EH (cell line): ENCODE measurements at regions not wholly inside any gene's neighbourhood (a gene's known extent, or its start where the extent isn't known, plus 50 kb on each side); places are given as distances from the start of the nearest gene placed in this dataset.

Experiments used
- DNase-seq: peaks from one replicate; pipeline ENCODE4 v3.0.0-alpha.2; 2015; ENCODE audit warnings: low read depth

GRCh38 chr10:111890046-111890445 is 293.5 kb downstream of the GPAM start:
- DNase-seq: no peak

DNA sequence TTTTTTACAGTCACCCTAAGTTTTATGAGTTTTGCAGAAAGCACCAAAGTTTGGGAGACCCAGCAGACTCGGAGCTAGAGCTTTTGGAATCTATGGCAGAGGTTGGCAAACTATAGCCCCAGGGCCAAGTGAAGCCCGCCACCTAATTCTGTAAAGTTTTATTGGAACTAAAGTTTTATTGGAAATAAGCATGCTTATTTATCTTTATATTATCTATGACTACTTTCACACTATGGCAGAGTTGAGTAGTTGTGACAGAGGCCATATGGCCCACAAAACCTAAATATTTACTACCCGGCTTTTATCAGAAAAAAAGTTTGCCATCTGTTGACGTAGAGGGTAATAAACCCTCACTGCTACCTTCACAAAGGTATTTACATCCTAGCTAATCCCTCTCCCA is 267.6 kb downstream of the GPAM start:
- DNase-seq: no peak

GRCh38 chr10:111921821-111922220 is 261.7 kb downstream of the GPAM start:
- no peak for DNase-seq

DNA sequence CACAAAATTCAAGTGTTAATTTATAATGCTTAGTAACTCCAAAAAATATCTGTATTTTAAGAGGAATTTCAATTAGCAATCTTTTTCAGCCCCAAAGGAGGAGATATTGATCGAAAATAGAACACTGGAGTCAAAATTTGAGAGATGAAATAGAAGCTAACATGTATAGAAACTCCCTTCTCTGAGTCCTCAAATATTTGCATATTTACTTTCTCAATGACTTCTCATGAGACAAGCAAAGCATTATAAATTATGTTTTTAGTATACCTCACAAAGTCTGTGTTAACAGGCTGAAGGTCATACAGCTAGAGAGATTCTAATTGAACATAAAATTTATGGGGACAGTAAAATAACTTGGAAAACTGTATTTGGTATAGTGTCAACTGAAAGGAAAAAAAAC is 260.5 kb downstream of the GPAM start:
- no peak for DNase-seq

DNA sequence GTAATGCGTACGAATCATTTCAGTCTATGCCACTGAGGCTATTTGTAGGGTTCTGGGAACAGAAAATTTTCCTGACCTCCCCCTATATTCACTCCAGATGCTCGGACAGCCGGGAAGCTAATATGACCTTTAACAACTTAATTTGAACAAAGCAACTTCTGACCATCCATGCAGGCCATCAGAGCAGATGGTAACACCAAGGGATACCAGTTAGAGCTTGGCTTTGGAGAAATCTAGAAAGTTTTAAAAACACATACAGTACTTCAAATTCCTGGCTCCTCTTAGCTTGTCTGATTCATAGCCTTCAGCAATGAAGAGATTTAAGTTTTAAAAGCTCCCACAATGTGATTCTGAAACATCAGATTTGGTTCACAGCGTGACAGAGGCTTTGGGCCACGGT is 257.3 kb downstream of the GPAM start:
- no peak for DNase-seq

- DNase-seq: no peak
Measured at GRCh38 chr10:111933937-111934336, 249.6 kb downstream of the GPAM start.

DNA sequence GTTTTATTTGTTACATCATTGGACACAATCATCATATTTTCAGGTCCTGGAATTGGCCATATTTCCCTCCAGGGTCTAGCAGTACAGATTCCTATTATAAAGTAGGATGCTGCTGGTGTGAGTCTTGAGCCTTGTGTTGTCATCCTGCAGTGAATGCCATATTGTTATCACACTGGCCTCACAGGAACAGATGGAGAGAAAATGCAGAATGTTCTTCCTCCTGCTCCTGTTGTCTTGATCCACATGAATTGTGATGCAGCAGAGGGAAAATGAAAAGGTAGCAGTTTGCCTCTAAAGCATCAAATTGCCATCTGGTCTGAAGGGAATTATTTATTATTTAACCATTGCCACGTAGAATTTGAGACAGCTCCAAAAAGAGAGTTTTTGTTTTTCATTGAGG is 248.6 kb downstream of the GPAM start:
- DNase-seq: no peak

DNA sequence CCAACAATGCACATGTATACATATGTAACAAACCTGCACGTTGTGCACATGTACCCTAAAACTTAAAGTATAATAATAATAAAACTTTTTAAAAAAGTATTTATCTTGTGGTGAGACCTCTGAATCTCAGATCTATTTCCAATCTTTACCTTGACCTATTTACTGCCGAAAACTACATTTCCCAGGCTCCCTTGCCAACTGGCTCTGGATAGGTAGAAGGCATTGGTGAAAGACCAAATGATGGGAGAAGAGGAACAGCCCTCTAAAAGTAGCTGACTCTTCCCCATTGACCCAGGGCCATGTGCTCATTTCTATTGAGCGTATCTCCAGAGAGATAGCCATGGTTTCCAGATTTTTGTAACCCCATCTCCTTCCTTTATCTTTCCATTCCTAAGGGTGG is 247.4 kb downstream of the GPAM start:
- DNase-seq: no peak

DNA sequence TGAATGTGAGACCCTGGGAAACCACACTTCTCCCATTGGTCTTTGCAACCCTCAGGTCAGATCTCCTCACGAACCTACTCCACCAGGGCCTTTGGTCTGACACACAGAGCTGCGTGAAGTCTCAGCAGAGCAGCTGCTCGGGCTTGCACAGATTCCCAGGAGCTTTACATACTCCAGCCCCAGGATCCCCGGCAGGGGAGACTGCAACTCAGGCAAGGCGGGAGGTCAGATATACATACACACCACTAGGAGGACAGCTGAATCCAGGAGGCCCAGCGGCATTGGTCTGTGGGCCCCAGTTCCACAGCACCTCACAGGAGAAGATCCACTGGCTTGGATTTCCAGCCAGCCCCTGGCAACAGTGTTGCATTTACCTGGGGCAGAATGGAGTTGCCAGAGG is 239.2 kb downstream of the GPAM start:
- no peak for DNase-seq

DNA sequence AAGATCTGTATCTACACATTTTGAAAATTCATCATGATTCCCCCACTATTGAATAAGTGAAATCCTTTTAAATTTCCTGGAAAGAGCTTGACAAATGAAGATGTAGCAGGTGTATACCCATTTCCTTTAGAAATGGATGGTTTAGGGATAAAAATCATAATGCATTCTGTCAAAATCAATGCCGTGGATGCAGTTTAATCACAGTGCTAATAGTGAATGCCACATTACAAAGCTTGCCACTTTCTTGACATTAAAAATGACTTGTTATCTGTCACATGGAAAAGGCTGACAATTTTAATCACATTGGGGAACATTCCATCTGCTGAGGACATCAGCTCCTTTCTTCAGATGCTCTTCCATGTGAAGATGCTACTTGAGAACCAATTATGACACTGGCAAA is 229.6 kb downstream of the GPAM start:
- no peak for DNase-seq

DNA sequence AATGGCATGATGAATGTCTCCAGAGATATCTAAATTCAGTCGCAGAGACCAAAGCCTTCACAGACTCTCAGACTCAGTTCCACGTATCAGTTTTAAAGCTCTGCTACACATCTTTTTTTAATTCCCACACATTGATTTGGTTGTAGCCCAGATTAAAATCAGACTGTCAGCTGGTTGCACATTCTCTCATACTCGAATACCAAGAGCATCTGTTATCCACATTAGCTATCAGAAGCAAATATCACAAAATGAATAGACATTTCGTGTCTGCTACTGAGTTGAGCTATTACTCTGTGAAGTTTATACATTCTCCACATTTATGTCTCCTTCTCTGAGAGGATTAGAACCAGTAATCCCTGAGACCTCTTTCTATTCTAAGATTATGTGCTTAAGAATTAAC is 229.2 kb downstream of the GPAM start:
- DNase-seq: no peak

GRCh38 chr10:111956841-111957240 is 226.7 kb downstream of the GPAM start:
- no peak for DNase-seq

- no peak for DNase-seq
Measured at GRCh38 chr10:111962951-111963350, 220.6 kb downstream of the GPAM start.

- no peak for DNase-seq
Measured at GRCh38 chr10:111967116-111967515, 216.4 kb downstream of the GPAM start.

DNA sequence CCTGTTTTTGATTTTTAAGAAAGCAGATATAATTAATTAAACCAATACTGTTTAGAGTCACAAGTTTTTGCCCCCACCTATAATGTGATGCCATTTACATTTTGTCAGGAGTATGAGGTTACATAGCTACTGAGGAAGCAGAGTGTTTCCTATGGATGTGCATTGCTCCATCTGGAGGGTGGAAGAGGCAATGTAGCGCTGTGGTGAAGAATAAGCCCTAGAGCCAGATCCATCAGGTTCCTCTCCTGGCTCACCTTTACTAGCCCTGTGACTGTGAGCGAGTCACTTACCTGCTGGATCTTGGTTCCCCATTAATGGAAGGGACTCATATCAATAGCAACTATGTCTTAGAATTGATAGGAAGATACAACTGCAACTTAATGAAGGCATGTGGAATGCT is 216.0 kb downstream of the GPAM start:
- DNase-seq: no peak

DNA sequence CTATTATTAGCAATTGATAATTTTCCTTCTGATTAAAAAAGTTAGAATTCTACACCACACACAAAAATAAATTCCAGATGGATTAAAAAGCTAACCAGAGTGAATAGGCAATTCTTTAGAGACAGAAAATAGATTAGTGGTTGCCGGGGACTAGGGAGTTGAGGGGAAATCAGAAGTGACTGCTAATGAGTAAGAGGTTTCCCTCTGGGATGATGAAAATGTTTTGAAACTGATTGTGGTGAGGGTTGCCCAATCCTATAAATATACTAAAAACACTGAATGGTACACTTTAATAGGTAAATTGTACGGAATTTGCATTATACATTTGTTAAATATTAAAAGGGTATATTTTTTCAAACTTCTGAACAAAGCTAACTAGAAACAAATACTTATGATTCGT is 214.9 kb downstream of the GPAM start:
- no peak for DNase-seq

GRCh38 chr10:111970111-111970510 is 213.5 kb downstream of the GPAM start:
- DNase-seq: no peak

GRCh38 chr10:111972109-111972508 is 211.5 kb downstream of the GPAM start:
- no peak for DNase-seq

DNA sequence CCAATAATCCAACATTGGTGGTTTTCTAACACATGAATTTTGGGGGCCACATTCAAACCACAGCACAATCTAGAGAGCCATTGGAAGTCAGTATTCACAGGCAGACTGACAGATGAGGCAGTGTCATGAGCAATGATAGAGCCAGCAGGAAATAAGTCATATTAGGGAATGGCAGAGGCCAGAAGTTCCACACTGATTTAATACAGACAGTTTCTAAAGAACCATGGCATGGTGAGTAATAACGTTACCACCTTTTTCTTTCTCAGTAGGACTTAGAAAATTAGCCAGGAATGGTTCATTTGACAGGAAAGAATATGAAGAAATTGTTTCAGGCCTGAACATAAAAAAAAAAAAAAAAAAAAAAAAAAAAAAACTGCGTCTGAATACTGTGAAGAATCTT is 210.3 kb downstream of the GPAM start:
- DNase-seq: no peak

GRCh38 chr10:111973826-111974225 is 209.7 kb downstream of the GPAM start:
- DNase-seq: no peak

- no peak for DNase-seq
Measured at GRCh38 chr10:111974325-111974724, 209.2 kb downstream of the GPAM start.

GRCh38 chr10:111976557-111976956 is 207.0 kb downstream of the GPAM start:
- DNase-seq: no peak

- DNase-seq: no peak
Measured at GRCh38 chr10:111984057-111984456, 199.5 kb downstream of the GPAM start.

DNA sequence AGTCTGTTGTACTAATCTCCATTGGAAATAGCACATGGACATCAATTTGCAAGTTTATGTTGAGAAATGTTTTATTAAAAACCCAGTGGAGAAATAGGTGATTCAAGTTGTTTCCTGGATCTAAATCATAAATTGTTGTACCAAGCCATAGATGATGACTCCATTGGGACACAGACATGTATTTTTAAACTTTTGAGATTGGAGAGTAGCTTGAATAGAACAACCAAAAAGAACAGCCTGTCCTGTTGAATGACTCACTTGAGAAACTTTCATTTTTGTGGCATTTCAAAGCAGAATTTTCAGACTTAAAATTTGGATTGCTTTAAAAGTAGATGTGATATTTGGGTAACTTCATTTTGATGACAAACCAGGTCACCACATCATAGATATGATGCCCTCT is 197.5 kb downstream of the GPAM start:
- no peak for DNase-seq

DNA sequence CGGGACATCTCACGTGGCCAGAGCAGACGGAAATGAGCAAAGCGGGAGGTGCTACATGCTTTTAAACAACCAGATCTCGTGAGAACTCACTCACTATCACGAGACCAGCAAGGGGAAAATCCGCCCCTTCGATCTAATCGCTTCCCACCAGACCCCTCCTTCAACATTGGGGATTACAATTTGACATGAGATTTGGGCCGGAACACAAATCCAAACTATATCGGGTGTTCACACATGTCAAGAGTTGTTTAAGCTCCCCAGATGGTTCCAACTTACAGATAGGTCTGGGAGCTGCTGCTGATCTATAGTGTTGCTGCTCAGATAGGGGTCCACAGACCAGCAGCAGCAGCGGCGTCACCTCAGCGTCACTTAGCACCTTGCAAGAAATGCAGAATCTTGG is 194.9 kb downstream of the GPAM start:
- DNase-seq: no peak
